NCI-H446 treated with DMSO at 0.1 percent for 48 hours (cell line): ENCODE measurements at regions not wholly inside any gene's neighbourhood (a gene's known extent, or its start where the extent isn't known, plus 50 kb on each side); places are given as distances from the start of the nearest gene placed in this dataset.

Source experiments
- DNase-seq: peaks from one replicate; lab custom pipeline; 2025; lab: John Stamatoyannopoulos, UW

DNA sequence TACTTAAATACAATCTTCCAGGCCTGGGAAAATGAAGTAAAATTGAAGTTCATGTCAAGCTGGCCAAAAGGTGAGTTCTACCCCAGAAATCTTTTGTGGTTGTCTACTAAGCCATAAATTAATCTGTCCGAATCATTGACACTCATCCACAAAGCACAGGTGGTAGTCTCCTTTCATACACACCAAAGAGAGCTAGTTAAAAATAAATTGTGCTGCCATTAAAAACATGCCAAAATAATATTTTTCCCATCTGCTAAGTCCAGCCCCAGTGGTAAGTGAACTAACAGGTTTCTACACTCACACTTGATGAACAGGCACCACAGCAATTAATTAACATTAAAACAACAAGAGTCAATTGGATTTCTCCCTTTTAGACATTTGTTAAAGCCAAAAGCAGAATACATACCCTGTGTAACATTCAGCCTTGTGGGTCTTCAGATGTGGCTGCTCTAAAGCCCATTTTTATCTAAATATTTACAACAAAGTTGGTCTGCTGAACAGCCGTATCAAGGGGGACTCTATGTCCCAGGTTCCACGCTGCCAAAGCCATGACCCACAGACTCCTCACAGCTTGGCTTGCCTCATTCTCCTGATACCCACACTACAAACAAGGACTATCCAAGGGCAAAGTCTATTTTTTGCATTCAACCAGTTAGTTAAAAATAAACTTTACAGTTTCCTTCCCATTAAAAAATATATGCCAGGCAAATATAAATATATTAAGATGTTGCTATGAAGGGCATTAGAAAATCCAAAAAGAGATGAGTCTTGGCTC lies 490.4 kb downstream of the BMP2 start:
- no peak for DNase-seq

DNA sequence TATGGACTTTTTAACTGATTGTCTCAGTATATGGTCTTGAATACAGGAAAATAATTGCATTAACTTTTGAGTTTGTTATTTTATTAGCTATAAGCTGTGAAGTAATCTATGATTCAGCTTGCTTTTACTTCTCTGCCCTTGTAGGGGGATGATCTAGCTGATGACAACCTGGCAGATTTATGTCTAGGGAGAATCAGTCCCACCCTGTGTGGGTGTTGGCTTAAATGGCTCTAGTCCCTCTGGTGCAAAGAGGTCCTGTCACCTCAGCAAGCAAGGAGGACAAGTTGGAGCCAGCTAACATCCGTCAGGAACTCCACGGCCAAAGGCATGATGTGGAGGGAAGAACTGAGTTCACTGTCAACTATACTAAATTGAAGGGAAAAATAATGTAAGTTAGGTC lies 495.3 kb downstream of the BMP2 start:
- no peak for DNase-seq

DNA sequence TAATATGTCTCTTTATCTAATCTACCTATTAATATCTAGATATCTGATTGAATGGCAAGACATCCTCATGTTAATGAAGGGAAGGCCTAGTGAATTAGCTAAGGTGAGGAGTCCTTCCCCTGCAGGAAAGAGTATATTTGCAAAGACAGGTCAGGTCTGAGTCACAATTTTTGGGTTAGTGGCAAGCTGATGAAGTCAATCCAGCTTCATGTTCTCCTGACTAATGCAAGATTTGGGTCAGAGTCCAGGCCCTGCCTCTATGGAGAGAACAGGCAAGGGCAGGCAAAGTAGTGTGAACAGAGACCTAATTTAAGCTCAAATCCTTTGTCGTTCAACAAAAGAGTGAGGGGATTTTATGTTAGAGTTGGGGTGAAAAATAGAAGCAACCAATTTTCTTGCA lies 496.7 kb downstream of the BMP2 start:
- no peak for DNase-seq

DNA sequence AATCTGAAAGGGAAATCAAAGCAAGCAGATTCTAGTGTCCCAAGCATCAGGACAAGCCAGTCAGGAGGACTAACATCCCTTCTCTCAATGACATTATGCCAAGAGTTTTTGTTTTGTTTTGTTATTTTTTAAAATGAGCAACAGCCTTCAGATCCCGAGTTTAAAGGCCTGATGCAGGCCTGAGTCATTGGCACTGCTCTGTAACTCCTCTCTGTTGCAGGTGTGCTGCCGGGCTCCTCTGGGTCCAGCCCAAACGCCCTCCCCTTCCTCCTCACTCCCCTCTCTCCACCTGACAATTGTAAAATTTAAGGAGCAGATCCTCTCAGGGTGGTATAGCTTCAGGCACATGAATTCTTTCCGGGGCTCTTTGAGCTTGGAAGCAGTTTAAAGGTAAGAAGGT lies 502.0 kb downstream of the BMP2 start:
- no peak for DNase-seq

DNA sequence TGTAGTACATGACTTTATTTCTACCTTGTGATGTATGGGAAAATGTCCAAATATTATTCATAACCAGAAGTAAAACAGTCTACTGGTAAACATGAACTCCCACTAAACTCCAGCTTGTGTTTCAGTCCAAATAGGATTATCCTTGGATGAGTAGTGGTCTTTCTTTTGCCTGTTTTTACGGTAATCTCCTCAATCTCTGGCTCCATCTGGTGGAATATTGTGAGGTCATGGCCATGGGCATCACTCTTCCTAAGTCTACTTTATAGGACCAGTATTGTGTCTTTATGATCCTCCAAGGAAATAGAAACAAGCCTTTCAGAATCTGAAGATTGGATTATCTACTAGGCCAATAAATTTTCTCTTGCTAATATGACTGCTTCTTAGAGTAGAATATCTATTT lies 505.0 kb downstream of the BMP2 start:
- DNase-seq, result no peak

DNA sequence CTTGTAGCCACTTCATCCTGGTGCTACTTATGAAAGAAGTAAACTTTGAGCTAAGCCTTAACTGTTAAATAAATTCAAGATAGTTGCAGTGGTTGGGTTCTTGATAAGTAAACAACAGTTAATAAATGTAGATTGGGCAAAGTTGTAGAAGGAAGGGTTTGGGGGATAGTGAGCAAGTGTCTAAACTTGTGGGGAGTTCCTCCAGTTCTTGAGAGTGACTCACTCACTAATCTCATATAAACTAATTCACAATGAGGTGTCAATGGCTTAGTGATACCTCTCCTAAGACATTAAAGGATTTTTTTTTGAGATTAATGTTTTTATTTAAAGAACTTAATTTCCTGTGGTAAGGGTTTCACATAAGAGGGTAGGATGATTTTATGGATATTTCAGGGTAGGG lies 507.4 kb downstream of the BMP2 start:
- DNase-seq, result no peak

DNA sequence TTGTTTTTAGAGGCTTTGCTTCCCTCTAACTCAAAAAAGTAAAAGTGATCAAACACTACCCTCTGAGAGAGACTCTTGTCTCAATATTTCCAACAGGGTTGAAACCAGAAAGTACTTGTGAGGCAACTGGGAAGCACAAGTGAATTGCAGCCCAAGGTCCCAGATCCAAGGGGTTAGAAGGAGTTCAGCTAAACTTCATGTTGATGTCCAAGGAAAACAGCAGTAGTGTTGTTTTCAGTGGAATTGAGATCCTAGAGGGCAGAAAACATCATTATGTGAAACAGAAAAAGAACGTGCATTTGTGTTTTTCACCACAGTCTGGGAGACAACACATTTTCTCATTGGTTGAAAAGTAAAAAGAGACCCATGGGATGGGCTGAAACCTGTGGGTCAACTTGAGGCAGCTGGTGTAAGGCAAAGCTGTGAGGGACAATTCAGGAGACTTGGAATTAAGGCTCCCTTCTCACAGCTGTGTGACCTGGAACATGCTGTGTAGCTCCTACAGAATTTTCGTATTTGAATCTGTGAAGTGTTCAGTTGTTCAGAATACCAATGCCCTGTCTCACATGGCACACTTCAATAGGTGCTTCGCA lies 508.3 kb downstream of the BMP2 start:
- DNase-seq, result no peak

DNA sequence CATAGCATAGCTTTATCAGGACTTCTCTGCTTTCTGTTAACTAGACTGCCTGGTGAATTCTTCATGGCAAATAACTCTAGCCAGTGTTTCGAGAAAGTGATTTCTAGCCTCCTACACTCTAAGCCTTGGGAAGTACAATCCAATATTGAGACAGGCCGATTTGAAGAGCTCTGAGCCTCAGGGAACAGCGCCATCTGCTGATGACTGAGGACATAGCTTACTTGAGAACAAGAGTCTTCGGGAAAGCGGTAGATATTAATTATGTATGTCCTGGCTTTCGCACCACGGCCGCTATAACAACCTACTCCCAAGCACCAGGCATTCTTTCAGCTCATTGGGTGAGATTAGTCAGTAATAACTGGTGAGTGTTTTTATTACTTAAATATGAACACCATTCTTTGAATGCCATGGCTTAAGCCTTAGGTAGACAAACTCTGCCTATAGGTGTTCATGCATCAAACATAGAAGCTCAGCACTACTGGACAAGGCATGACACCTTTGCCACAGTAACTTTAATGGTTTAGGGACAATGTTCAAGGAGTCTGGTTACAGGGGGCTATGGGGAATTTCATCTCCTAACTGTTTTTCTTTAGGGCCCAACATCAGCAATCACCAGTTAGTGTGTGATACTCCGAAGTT lies 518.6 kb downstream of the BMP2 start:
- DNase-seq, result peak; percentile 32

DNA sequence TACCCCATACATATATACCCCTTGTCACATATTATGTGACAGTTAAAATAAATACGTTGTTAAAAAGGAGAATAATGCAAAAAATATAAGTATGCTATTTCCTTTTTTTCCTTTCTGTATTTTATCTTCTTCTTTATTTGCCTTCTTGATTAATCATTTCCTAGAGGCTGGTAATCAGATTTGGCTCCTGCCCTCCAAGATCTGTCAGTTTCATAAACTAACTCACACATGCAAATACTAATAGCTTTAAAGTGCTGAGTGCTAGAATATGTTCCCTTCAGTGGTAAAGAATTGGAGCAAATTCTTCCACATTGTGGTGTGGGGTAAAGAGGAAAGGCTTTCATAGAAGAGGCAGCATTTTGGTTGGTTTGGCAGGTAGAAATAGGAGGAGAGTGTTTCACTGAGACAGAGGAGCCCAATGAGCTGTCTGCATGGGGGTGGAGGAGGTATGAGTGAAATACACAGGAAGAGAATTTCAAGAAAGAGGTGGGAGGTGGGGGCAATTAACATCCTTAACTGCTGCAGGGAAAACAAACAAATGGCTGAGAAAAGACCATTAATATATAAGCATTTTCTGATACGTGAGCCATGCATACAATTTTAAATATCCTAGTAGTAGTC lies 523.9 kb downstream of the BMP2 start:
- DNase-seq, result no peak

DNA sequence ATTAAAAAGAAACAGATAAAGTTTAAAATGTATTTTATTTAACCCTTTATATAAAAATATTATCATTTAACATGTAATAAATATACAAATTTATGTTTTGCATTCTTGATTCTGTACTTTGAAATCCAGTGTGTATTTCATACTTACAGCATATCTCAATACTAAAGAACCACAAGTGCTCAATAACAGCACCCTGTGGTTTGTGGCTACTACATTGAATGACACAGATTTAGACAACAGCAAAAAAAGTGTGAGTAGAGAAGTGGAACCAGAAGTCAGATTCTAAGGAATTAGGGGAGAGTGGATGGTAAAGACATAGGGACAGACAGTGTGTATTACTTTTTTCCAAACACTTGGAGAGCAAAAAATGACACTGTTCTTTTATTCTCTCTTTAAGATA lies 524.5 kb downstream of the BMP2 start:
- no peak for DNase-seq

DNA sequence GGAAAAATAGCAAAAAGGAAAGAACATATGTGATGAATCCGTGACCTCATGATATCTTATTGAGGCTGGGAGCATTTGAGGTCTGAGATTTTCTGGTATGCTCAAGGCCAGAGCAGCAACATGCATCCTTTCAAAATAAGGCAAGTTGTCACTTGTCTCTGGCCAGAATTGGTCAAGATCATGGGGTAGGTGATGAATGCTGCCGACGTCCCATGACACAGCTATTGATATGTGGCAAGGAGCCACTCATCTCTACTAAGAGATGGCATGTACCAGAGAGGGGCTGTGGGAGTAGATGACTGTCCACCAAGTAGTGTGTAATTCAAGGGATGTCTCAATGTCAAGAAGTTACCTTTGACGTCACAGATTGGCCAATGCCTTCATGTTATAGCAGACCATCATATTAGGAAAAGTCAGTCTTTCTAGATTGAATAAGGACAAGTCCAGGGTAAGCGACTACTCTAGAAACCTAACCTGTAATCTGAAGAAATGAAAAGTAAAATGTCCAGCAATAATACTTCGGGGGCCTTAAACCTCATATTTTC lies 527.4 kb downstream of the BMP2 start:
- DNase-seq, result no peak

DNA sequence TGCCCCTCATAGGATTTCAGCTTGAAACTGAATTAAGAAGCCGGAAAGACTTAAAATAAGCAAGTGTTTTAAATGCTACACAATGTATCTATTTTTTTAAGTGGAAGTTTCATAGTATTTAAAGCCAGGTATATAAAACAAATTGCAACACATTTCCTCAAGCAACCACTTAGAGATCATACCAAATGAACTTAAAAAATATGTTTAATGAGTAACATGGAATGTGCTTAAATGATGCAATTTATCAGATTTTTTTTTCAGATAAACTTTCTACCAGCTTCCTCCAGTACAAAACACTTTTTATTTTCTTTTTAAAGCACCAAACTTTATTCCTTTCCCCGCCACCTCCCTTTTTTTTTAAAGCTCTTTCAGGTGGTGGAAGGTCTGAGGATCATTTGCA lies 534.3 kb downstream of the BMP2 start:
- no peak for DNase-seq

DNA sequence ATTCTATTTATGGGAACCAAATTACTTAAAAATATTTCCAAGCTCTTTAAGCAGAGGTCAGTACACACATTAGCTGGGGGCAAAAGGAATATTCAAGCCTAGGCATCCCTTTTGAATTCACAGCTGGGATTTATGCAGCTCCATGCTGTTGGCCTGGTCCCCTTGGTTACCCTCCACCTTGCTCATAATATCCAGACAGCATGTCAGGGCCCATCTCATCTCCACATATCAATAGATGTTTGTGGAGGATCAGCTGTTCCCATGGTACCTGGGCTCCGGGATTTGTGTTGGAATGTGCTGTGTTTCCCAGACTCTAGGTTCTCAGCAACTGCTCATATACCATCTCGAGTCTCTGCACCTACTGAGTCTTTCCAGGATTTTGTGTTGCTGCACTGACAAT lies 534.8 kb downstream of the BMP2 start:
- no peak for DNase-seq

DNA sequence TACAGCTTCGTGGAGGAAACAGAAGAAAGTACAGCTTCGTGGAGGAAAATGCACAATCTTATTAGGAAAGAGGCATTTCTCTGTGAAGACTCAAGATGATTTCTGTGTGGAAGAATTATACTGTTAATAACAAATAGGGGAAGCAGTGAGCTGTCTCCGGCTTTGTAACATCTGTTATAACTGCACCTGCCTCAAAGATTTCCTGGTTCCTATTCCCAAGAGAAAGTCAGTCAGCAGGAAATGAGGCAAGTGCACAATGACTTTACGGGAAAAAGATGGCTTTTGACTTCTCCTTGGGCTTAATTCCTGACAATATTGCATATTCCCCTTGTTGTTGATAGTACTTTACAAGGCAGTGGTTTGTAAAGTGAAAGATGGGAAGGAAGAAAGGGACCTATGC lies 538.5 kb downstream of the BMP2 start:
- DNase-seq, result no peak

DNA sequence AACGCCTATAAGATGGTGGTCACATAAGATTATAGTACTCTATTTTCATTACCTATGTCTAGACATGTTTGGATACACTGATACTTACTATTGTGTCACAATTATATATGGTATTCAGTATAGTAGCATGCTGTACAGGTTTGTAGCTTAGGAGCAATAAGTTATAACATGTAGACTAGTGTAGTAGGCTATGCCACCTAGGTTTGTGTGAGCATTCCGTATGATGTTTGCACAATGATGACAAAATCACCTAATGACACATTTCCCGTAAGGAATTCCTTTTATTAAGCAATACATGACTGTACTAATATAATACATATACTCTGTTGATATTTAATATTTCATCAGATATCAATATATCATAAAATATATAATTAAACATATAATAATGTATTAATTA lies 540.7 kb downstream of the BMP2 start:
- no peak for DNase-seq

DNA sequence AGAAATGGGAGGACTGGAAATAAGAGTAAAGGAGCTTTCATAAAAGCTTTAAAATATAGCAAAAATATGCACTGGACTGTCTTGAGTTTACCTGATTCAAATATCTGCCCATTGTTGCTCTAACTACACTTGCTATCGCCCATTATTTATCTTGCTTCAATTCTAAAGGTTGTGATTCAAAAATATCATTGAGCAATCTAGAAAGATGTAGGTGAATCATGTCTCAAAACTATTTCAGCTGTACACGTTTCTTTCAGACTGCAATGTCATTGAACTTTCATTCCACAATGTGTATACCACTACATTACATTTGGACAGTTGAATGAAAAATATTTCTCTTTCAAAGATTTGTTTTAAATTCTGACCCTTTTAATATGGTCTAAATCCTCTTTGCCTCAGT lies 545.6 kb downstream of the BMP2 start:
- no peak for DNase-seq

DNA sequence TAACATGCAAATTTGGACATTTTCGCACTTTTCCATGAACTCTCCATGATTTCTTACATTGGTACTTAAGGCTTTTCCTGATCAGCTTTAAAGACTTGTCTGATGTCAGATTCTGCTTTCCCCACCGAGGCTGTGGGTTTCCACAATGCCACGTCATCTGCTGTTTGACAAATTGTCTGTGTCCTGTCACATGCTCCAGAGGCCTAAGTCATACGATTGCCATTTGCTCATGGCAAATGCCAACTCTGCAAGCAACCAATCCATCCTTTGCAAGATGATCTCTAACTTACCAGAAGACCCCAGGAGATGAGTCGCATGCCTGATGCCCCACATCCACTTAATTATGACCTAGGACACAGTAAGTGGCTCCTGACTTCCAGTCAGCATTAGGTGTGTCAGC lies 556.5 kb downstream of the BMP2 start:
- no peak for DNase-seq

DNA sequence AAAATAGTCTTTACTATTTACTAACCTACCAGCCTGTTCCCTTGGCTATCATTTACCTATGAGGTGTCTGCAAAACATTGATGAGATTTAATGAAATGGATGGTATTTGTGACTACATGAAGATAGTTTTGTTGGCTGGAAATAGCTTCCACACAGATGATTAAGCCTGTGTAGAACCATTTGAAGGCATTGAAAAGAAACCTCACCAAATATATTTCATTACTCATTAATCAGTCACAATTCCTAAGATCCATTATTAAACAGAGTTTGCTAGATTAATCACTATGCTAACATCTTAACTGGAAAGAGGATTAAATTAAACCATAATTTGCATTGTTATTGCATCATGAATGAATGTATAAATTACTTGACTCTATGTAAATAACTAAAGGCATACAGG lies 560.3 kb downstream of the BMP2 start:
- DNase-seq, result no peak

DNA sequence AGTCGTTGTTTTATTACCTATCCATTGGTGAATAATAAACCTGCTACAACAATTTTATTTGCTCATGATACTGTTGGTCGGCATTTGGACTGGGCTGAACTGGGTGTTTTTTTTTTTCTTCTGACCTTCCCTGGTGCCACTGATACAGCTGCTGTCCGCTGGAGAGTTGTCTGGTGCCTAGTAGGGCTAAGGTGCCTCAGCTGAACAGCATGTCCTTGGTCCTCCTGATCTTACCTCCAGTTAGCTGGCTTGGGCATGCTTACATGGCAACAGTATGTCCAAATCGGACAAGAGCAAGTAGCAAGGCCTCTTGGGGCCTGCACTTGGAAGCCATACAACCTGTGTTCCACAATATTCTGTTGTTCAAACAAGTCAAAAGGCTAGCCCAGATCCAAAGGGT lies 563.4 kb downstream of the BMP2 start:
- DNase-seq, result no peak

DNA sequence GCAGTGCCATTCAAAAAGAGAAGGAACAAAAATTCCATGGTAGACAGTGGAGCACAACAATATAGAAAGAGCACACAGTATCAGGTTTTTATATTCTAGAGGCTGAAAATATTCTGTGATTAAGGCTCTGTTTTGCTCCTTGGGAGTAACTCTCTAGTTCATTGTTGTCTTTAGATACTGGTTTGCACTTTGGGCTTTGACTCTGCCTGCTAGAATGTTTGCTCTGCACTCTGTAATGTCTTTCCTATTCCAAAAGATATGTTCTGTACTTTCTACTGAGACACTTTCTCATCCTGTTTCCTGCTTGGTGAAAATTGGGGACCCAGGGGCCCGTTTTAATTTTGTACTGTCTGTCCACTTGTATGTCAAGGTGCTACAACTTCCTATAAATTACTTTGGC lies 564.7 kb downstream of the BMP2 start:
- DNase-seq, result no peak

DNA sequence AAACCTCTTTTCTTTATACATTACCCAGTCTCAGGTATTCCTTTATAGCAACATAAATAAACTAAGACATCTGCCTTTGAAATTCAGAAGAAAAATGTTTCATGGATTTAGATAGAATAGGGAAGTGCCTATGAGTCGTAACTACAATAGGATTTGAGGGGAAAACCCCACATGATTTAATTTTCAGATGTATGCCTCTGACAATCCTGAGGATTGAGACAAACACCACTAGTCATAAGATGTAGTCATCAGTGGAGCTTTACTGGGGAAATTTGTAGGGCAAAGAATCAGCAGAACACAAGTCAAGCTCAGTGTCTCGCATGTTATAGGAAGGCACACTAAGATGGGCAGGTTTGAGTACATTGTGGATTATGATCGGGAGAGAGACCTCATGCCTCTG lies 566.4 kb downstream of the BMP2 start:
- DNase-seq, result no peak

DNA sequence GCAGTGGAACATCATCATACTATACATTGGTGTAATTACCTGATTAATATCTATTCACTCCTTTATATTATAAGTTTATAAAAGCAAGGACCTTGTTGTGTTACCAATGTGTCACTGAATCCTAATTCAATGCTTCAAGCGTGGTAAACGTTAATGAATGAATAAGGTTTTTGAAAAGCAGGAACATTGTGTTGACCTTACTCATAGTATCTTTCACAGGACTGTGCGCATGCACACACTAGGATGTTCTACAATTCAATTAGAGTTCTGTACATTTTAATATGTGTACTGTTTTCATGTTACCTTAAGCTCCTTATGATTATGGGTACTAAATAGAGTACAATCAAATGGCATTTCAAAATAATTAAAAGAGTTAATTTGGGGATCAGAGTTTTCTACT lies 578.5 kb downstream of the BMP2 start:
- no peak for DNase-seq

DNA sequence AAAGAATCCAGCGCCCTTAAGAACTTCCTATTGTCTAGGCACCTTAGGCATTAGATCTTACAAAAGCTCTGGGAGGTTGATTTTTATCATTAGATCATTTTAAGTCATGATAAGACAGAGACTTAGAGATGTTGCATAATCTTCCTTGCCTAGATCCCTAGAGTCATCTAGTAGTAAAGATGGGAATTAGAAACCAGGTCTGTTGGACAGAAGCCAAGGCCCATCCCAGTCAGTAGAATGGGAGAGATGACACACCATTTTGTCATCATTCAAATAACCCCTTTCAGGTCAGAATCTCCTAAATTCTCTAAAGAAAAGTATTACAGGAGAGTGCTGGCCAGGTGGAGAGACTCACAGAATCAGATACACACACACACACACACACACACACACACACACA lies 579.1 kb downstream of the BMP2 start:
- no peak for DNase-seq
